Thyroid gland (tissue), 4 donors: ENCODE measurements at regions not wholly inside any gene's neighbourhood (a gene's known extent, or its start where the extent isn't known, plus 50 kb on each side); places are given as distances from the start of the nearest gene placed in this dataset.

Experiments
- CTCF ChIP-seq, 6 experiments: fragments of 200-600 bp in 3 of 6; fragments of 450-650 bp in 3 of 6; sonication (generic) in 3 of 6; IDR thresholded peaks; one replicate each; pipeline ENCODE4 v1.5.1; 2016 to 2019; ENCODE audit warnings: antibody characterized with exemption in 6 of 6, mild to moderate bottlenecking in 2 of 6, inconsistent platforms in 1 of 6, moderate library complexity in 1 of 6
- POLR2A ChIP-seq, 2 donors: fragments of 450-650 bp; IDR thresholded peaks; one replicate each; pipeline ENCODE4 v1.6.1; 2017; ENCODE audit warnings: antibody characterized with exemption in 2 of 2, mild to moderate bottlenecking in 2 of 2, moderate library complexity in 1 of 2

GRCh38 chr2:51657849-51658248 lies 625.9 kb upstream of the NRXN1 start:
- TF ChIP-seq CTCF (IDR thresholded peaks at IDR 0.05) (no peak), POLR2A (IDR thresholded peaks at IDR 0.05) (no peak)
